Thoracic aorta (tissue), 2 donors: ENCODE measurements at regions not wholly inside any gene's neighbourhood (a gene's known extent, or its start where the extent isn't known, plus 50 kb on each side); places are given as distances from the start of the nearest gene placed in this dataset.

Experiments used
- ATAC-seq: fragments of 150-250 bp; one replicate; pipeline ENCODE4 v1.8.0; 2017; ENCODE audit warnings: low read depth; ENCODE audit not compliant: insufficient number of reproducible peaks, low FRiP score
- DNase-seq: peaks from one replicate; pipeline ENCODE4 v3.0.0-alpha.2; 2020; ENCODE audit warnings: low spot score
- H3K27ac ChIP-seq, 2 donors: fragments of 200-600 bp; sonication (generic); 1 replicate in 1 of 2; 2 replicates in 1 of 2; pipeline ENCODE4 v1.5.1; 2016; ENCODE audit warnings: mild to moderate bottlenecking in 2 of 2, moderate library complexity in 2 of 2
- H3K27me3 ChIP-seq: fragments of 200-600 bp; sonication (generic); replicated peaks from 2 replicates; pipeline ENCODE4 v1.6.0; 2016; ENCODE audit warnings: mild to moderate bottlenecking; ENCODE audit not compliant: insufficient read depth
- H3K36me3 ChIP-seq: fragments of 200-600 bp; sonication (generic); one replicate; pipeline ENCODE4 v1.5.1; 2016
- H3K4me1 ChIP-seq, 2 donors: fragments of 200-600 bp; sonication (generic); 1 replicate in 1 of 2; 2 replicates in 1 of 2; pipeline versions ENCODE4 v1.5.1 to v1.6.0; 2016; ENCODE audit warnings: low read depth in 2 of 2, mild to moderate bottlenecking in 1 of 2; ENCODE audit not compliant: control insufficient read depth in 1 of 2
- H3K4me3 ChIP-seq: fragments of 200-600 bp; sonication (generic); 2 replicates; pipeline ENCODE4 v1.5.1; 2016; ENCODE audit warnings: mild to moderate bottlenecking
- H3K9me3 ChIP-seq: fragments of 200-600 bp; sonication (generic); 2 replicates; pipeline ENCODE4 v1.5.1; 2016
- CTCF ChIP-seq: fragments of 200-600 bp; sonication (generic); IDR thresholded peaks from one replicate; pipeline ENCODE4 v1.5.1; 2019; ENCODE audit warnings: antibody characterized with exemption

- peaks cover 0 to 5% of the 10 kb centered on the region in 2 donors for H3K4me1 ChIP-seq
- H3K27me3 ChIP-seq, result no peaks in the 10 kb centered on the region
- no peaks in the 10 kb centered on the region for H3K9me3 ChIP-seq
- H3K36me3 ChIP-seq, result no peaks in the 10 kb centered on the region
- no peak for TF ChIP-seq CTCF
- ATAC-seq (no peak), DNase-seq (no peak)
- no peak overlapping the region for H3K4me3 ChIP-seq
- no peak overlapping the region for H3K27ac ChIP-seq
These were observed 223.4 kb upstream of the RND3 start for GRCh38 chr2:150710916-150711315.

GRCh38 chr2:150710041-150710440 lies 222.6 kb upstream of the RND3 start:
- Histone ChIP-seq H3K4me1 (no peaks in the 10 kb centered on the region), H3K9me3 (no peaks in the 10 kb centered on the region), H3K27ac (no peak overlapping the region), H3K27me3 (no peaks in the 10 kb centered on the region), H3K4me3 (no peak overlapping the region), H3K36me3 (no peaks in the 10 kb centered on the region)
- TF ChIP-seq CTCF, result no peak
- no peak for ATAC-seq
- no peak for DNase-seq

- Histone ChIP-seq H3K9me3 (no peaks in the 10 kb centered on the region), H3K27ac (no peak overlapping the region), H3K4me1 (no peaks in the 10 kb centered on the region), H3K36me3 (no peaks in the 10 kb centered on the region), H3K4me3 (no peak overlapping the region), H3K27me3 (no peaks in the 10 kb centered on the region)
- no peak for TF ChIP-seq CTCF
- DNase-seq (no peak), ATAC-seq (no peak)
These were observed 219.1 kb upstream of the RND3 start for GRCh38 chr2:150706561-150706960.

GRCh38 chr2:150705767-150706166 lies 218.3 kb upstream of the RND3 start:
- H3K4me1 ChIP-seq, result no peaks in the 10 kb centered on the region
- DNase-seq (no peak), ATAC-seq (no peak)
- no peak for TF ChIP-seq CTCF
- no peak overlapping the region for H3K27ac ChIP-seq
- H3K9me3 ChIP-seq, result no peaks in the 10 kb centered on the region
- no peaks in the 10 kb centered on the region for H3K27me3 ChIP-seq
- H3K4me3 ChIP-seq, result no peak overlapping the region
- H3K36me3 ChIP-seq, result no peaks in the 10 kb centered on the region

- no peaks in the 10 kb centered on the region for H3K27me3 ChIP-seq
- no peaks in the 10 kb centered on the region for H3K4me1 ChIP-seq
These were observed 217.9 kb upstream of the RND3 start for GRCh38 chr2:150705357-150705756.

More at GRCh38 chr2:150705357-150705756, 217.9 kb upstream of the RND3 start:
- no peak for TF ChIP-seq CTCF
- ATAC-seq, result no peak
- Histone ChIP-seq H3K36me3 (no peaks in the 10 kb centered on the region), H3K4me3 (no peak overlapping the region), H3K27ac (no peak overlapping the region), H3K9me3 (no peaks in the 10 kb centered on the region)
- DNase-seq, result no peak
